ENCODE measurements at regions not wholly inside any gene's neighbourhood (a gene's known extent, or its start where the extent isn't known, plus 50 kb on each side); places are given as distances from the start of the nearest gene placed in this dataset.

- Histone ChIP-seq H3K4me2 (ENCODE audit: insufficient read depth, low read length) (no peak overlapping the region), H3K36me3 (ENCODE audit: control insufficient read depth in 2 of 2, extremely low read depth in 1 of 2, insufficient read depth in 2 of 2, low read length in 2 of 2) (no peaks in the 10 kb centered on the region), H2AFZ (ENCODE audit: low read depth, low read length) (no peak overlapping the region), H3K27me3 (ENCODE audit: control insufficient read depth in 2 of 2, insufficient read depth in 2 of 2, low read length in 2 of 2) (no peaks in the 10 kb centered on the region), H3K27ac (ENCODE audit: insufficient read depth, low read depth, low read length) (no peak overlapping the region), H4K20me1 (replicated peaks; ENCODE audit: control insufficient read depth, extremely low read depth, insufficient read depth, low read length) (no peaks in the 10 kb centered on the region), H3K9ac (replicated peaks; ENCODE audit: extremely low read depth, insufficient read depth, low read length) (no peak overlapping the region), H3K9me1 (replicated peaks; ENCODE audit: control insufficient read depth, extremely low read depth, insufficient read depth, low read length) (no peaks in the 10 kb centered on the region), H3K9me3 (replicated peaks; ENCODE audit: control insufficient read depth, insufficient read depth, low read length) (peaks cover 2% of the 10 kb centered on the region), H3K4me3 (replicated peaks in 1 of 3; ENCODE audit: insufficient read depth in 1 of 3, low read depth in 1 of 3, low read length in 3 of 3) (no peak overlapping the region), H3K79me2 (ENCODE audit: control insufficient read depth, insufficient read depth, low read length) (no peaks in the 10 kb centered on the region), H3K4me1 (ENCODE audit: control insufficient read depth, extremely low read depth, insufficient read depth, low read length) (no peaks in the 10 kb centered on the region)
- DNase-seq (ENCODE audit: low read depth, low spot score), result no peak
- FAIRE-seq, result no peak
- dilution Hi-C loops (cut with MboI; ENCODE audit: extremely low pct_ligation_motif_present, low sequenced_read_pairs), result no loop called here
- ChIA-PET CTCF (no interaction called here), POLR2A (no interaction called here)
- BruUV-seq (replicated peaks), result no TSS peak
- TF ChIP-seq FOS (IDR thresholded peaks at IDR 0.05; ENCODE audit: borderline replicate concordance, insufficient read depth, low read length), result no peak
- TF ChIP-seq MAX (IDR thresholded peaks at IDR 0.05; ENCODE audit: insufficient read depth, insufficient read length), result no peak
- TF ChIP-seq MYC (IDR thresholded peaks at IDR 0.05; ENCODE audit: low read depth, low read length), result no peak
- TF ChIP-seq GATA2 (IDR thresholded peaks at IDR 0.05; ENCODE audit: insufficient read depth, insufficient read length, low read depth, low read length), result no peak
- TF ChIP-seq, protein P1, sequence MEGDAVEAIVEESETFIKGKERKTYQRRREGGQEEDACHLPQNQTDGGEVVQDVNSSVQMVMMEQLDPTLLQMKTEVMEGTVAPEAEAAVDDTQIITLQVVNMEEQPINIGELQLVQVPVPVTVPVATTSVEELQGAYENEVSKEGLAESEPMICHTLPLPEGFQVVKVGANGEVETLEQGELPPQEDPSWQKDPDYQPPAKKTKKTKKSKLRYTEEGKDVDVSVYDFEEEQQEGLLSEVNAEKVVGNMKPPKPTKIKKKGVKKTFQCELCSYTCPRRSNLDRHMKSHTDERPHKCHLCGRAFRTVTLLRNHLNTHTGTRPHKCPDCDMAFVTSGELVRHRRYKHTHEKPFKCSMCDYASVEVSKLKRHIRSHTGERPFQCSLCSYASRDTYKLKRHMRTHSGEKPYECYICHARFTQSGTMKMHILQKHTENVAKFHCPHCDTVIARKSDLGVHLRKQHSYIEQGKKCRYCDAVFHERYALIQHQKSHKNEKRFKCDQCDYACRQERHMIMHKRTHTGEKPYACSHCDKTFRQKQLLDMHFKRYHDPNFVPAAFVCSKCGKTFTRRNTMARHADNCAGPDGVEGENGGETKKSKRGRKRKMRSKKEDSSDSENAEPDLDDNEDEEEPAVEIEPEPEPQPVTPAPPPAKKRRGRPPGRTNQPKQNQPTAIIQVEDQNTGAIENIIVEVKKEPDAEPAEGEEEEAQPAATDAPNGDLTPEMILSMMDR (IDR thresholded peaks at IDR 0.05; ENCODE audit: extremely low read depth in 1 of 2, insufficient read depth in 1 of 2, low read depth in 1 of 2, low read length in 2 of 2), result no peak
- TF ChIP-seq JUN (IDR thresholded peaks at IDR 0.05; ENCODE audit: borderline replicate concordance, insufficient read depth, insufficient read length, low read depth), result no peak
- no peak for TF ChIP-seq EZH2 (IDR thresholded peaks at IDR 0.05; ENCODE audit: borderline replicate concordance, low read depth, low read length, severe bottlenecking)
- no peak for TF ChIP-seq POLR2A (IDR thresholded peaks at IDR 0.05; ENCODE audit: low read depth, low read length)
- TF ChIP-seq POLR2AphosphoS5 (IDR thresholded peaks at IDR 0.05; ENCODE audit: insufficient read depth, low read depth, low read length), result no peak
- intact Hi-C loops (cut with micrococcal nuclease), result no loop called here
Measured at GRCh38 chr7:12831024-12831423, 143.6 kb downstream of the ARL4A start.

Data from endothelial cell of umbilical vein (primary cell).